Endodermal cell (in vitro differentiated cells): ENCODE measurements at regions not wholly inside any gene's neighbourhood (a gene's known extent, or its start where the extent isn't known, plus 50 kb on each side); places are given as distances from the start of the nearest gene placed in this dataset.

Source experiments
- DNase-seq: peaks from one replicate; pipeline ENCODE4 v3.0.0-alpha.2; 2017
- H3K27ac ChIP-seq: 2 replicates; pipeline ENCODE4 v1.5.1; 2013; ENCODE audit warnings: mild to moderate bottlenecking, low read depth, low read length, moderate library complexity
- H3K27me3 ChIP-seq: 2 replicates; pipeline ENCODE4 v1.6.1; 2013; ENCODE audit warnings: mild to moderate bottlenecking, low read length, moderate library complexity; ENCODE audit not compliant: insufficient read depth, control insufficient read depth, poor library complexity, severe bottlenecking
- H3K36me3 ChIP-seq: 2 replicates; pipeline ENCODE4 v1.7.0; 2013; ENCODE audit warnings: mild to moderate bottlenecking, low read length, moderate library complexity; ENCODE audit not compliant: control insufficient read depth, insufficient read depth
- H3K4me1 ChIP-seq: one replicate; pipeline ENCODE4 v1.7.0; 2013; ENCODE audit warnings: low read length; ENCODE audit not compliant: control insufficient read depth, insufficient read depth
- H3K4me3 ChIP-seq: 2 replicates; pipeline ENCODE4 v1.5.1; 2013; ENCODE audit warnings: mild to moderate bottlenecking, low read length, moderate library complexity
- H3K9ac ChIP-seq: 2 replicates; pipeline ENCODE4 v1.6.1; 2013; ENCODE audit warnings: mild to moderate bottlenecking, low read length, moderate library complexity; ENCODE audit not compliant: poor library complexity, severe bottlenecking; ENCODE audit errors: extremely low read depth
- H3K9me3 ChIP-seq: 2 replicates; pipeline ENCODE4 v1.6.1; 2013; ENCODE audit warnings: mild to moderate bottlenecking, low read length, moderate library complexity; ENCODE audit not compliant: control insufficient read depth
- H3K27ac Mint-ChIP-seq: 2 replicates; pipeline ENCODE4 v1.8.0; 2020; ENCODE audit warnings: mixed read lengths
- H3K27me3 Mint-ChIP-seq: 2 replicates; pipeline ENCODE4 v1.8.0; 2021; ENCODE audit warnings: mild to moderate bottlenecking, mixed read lengths; ENCODE audit not compliant: insufficient read depth
- H3K36me3 Mint-ChIP-seq: 2 replicates; pipeline ENCODE4 v1.8.0; 2020; ENCODE audit warnings: low read depth, mixed read lengths
- H3K4me1 Mint-ChIP-seq: 2 replicates; pipeline ENCODE4 v1.8.0; 2020; ENCODE audit warnings: mixed read lengths
- H3K4me3 Mint-ChIP-seq: 2 replicates; pipeline ENCODE4 v1.8.0; 2020; ENCODE audit warnings: mild to moderate bottlenecking, moderate library complexity, mixed read lengths
- H3K9me3 Mint-ChIP-seq: 2 replicates; pipeline ENCODE4 v1.8.0; 2020; ENCODE audit warnings: mild to moderate bottlenecking, mixed read lengths
- CTCF ChIP-seq: fragments of 200-600 bp; sonication (generic); conservative IDR thresholded peaks from 2 replicates; pipeline ENCODE4 v1.5.0; 2021; ENCODE audit warnings: antibody characterized with exemption, mild to moderate bottlenecking
- WGBS, 2 experiments: methylation state at CpG; one replicate each; pipeline versions ENCODE4 v1.1.5 to v1.1.7; 2013; ENCODE audit warnings: missing lambda C conversion rate in 2 of 2, mixed read lengths in 1 of 2; ENCODE audit not compliant: insufficient coverage in 1 of 2, insufficient read length in 1 of 2; 5-methylcytosine and 5-hydroxymethylcytosine counted together

- TF ChIP-seq CTCF: no peak
- Mint-ChIP-seq H3K4me3 (no peak overlapping the region), H3K9me3 (no peaks in the 10 kb centered on the region), H3K36me3 (no peaks in the 10 kb centered on the region), H3K4me1 (peaks cover 6% of the 10 kb centered on the region), H3K27ac (no peak overlapping the region), H3K27me3 (no peaks in the 10 kb centered on the region)
- WGBS, 2 experiments: 95 to 100% methylated on average over 1 of the region's 1 CpG
- no peak for DNase-seq
- H3K27me3 ChIP-seq: no peaks in the 10 kb centered on the region
- H3K27ac ChIP-seq: no peak overlapping the region
- H3K9ac ChIP-seq: no peak overlapping the region
- H3K36me3 ChIP-seq: no peaks in the 10 kb centered on the region
- peaks cover 9% of the 10 kb centered on the region for H3K9me3 ChIP-seq
- H3K4me1 ChIP-seq: peaks cover 4% of the 10 kb centered on the region
- no peak overlapping the region for H3K4me3 ChIP-seq
These were observed 411.3 kb upstream of the SEMA3C start for GRCh38 chr7:81330108-81330507.

DNA sequence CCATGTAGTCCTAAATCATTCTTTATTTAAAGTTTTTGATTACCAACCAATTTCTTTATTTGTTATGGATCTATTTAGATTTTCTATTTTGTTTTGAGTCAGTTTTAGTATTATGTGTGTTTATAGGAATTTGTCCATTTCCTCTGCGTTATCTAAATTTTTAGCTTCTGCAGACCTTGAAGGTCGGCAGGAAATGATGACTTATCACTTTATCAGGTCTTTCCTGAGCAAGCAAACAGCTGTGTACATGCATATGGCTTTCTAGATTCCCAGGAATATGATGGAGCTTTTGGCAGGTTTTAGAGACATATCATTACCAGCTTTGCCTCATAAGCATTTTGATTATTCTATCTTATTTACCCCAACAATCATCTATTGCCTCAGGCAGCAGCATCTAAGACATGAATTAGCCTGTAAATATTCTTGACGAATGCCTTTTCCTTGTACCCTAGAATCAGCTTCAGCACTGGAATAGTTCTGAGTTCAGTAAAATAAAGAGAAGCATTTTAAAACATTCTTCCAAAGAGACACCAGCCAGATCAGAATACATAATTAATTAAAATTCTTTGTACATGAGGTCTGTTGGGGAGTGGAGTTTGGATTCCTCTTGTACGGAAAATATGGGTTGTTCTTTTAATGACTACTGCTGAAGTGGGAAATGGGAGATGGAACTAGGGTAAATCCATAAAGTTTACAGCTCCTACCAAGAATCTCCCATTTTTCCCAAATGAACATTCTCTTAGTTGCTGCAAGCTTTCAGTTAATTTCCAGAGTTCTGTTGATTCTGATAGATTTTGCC is 408.8 kb upstream of the SEMA3C start:
- no peak overlapping the region for H3K9ac ChIP-seq
- no peak for TF ChIP-seq CTCF
- no peaks in the 10 kb centered on the region for H3K9me3 Mint-ChIP-seq
- no peaks in the 10 kb centered on the region for H3K36me3 ChIP-seq
- H3K27ac Mint-ChIP-seq: no peak overlapping the region
- H3K4me1 Mint-ChIP-seq: peaks cover 8% of the 10 kb centered on the region
- peaks cover 9% of the 10 kb centered on the region for H3K9me3 ChIP-seq
- no peak overlapping the region for H3K27ac ChIP-seq
- H3K36me3 Mint-ChIP-seq: no peaks in the 10 kb centered on the region
- WGBS, 2 experiments: 80 to 98% methylated on average over 1 to 4 of the region's 4 CpGs
- H3K4me3 Mint-ChIP-seq: no peak overlapping the region
- no peak overlapping the region for H3K4me3 ChIP-seq
- no peaks in the 10 kb centered on the region for H3K27me3 ChIP-seq
- H3K27me3 Mint-ChIP-seq: no peaks in the 10 kb centered on the region
- peaks cover 7% of the 10 kb centered on the region for H3K4me1 ChIP-seq
- no peak for DNase-seq

GRCh38 chr7:81321949-81322348 is 403.1 kb upstream of the SEMA3C start:
- H3K27ac ChIP-seq: peak overlapping the region; percentile 40
- H3K4me1 ChIP-seq: peaks cover 19% of the 10 kb centered on the region
- no peaks in the 10 kb centered on the region for H3K36me3 ChIP-seq
- TF ChIP-seq CTCF: no peak
- 43 to 67% methylated on average over 1 of the region's 1 CpG for WGBS, 2 experiments
- Mint-ChIP-seq H3K36me3 (no peaks in the 10 kb centered on the region), H3K4me3 (no peak overlapping the region), H3K27me3 (no peaks in the 10 kb centered on the region), H3K4me1 (peaks cover 16% of the 10 kb centered on the region), H3K9me3 (peaks cover 1% of the 10 kb centered on the region), H3K27ac (no peak overlapping the region)
- H3K9me3 ChIP-seq: peaks cover 19% of the 10 kb centered on the region
- peak overlapping the region; percentile 67 for H3K4me3 ChIP-seq
- DNase-seq: no peak
- peak overlapping the region; percentile 60 for H3K9ac ChIP-seq
- H3K27me3 ChIP-seq: no peaks in the 10 kb centered on the region
